Loucy (cell line): ENCODE measurements at regions not wholly inside any gene's neighbourhood (a gene's known extent, or its start where the extent isn't known, plus 50 kb on each side); places are given as distances from the start of the nearest gene placed in this dataset.

Experiments used
- CTCF ChIP-seq: fragments of 200-600 bp; sonication (generic); conservative IDR thresholded peaks from 2 replicates; pipeline ENCODE4 v1.5.1; 2014; ENCODE audit warnings: mild to moderate bottlenecking, antibody characterized with exemption, low read length
- EZH2phosphoT487 ChIP-seq: fragments of 200-600 bp; IDR thresholded peaks from 2 replicates; pipeline ENCODE4 v1.6.1; 2018; ENCODE audit warnings: antibody characterized with exemption, mild to moderate bottlenecking, moderate library complexity, borderline replicate concordance

- TF ChIP-seq CTCF (no peak), EZH2phosphoT487 (no peak)
Observed at GRCh38 chr14:105881021-105881930, 354.9 kb downstream of the TMEM121 start.
